BE2C (cell line): ENCODE measurements at regions not wholly inside any gene's neighbourhood (a gene's known extent, or its start where the extent isn't known, plus 50 kb on each side); places are given as distances from the start of the nearest gene placed in this dataset.

Source experiments
- DNase-seq: peaks from one replicate; pipeline ENCODE4 v3.0.0-alpha.2; 2020
- H3K27me3 ChIP-seq: fragments of 250-450 bp; sonication (Bioruptor Pico); 2 replicates; pipeline ENCODE4 v1.5.1; 2020; ENCODE audit warnings: mild to moderate bottlenecking
- H3K36me3 ChIP-seq: fragments of 250-450 bp; sonication (Bioruptor Pico); 2 replicates; pipeline ENCODE4 v1.5.1; 2020; ENCODE audit warnings: mild to moderate bottlenecking
- H3K4me1 ChIP-seq: fragments of 250-450 bp; sonication (Bioruptor Pico); 2 replicates; pipeline ENCODE4 v1.5.1; 2020
- H3K4me3 ChIP-seq: 2 replicates; pipeline ENCODE4 v1.5.1; 2011; ENCODE audit warnings: low read depth, low read length
- H3K9me3 ChIP-seq: fragments of 250-450 bp; sonication (Bioruptor Pico); 2 replicates; pipeline ENCODE4 v1.5.1; 2020
- TF ChIP-seq, protein P1 (sequence below): IDR thresholded peaks from 2 replicates; pipeline ENCODE4 v1.5.1; 2012; ENCODE audit warnings: mild to moderate bottlenecking, low read depth, low read length

DNA sequence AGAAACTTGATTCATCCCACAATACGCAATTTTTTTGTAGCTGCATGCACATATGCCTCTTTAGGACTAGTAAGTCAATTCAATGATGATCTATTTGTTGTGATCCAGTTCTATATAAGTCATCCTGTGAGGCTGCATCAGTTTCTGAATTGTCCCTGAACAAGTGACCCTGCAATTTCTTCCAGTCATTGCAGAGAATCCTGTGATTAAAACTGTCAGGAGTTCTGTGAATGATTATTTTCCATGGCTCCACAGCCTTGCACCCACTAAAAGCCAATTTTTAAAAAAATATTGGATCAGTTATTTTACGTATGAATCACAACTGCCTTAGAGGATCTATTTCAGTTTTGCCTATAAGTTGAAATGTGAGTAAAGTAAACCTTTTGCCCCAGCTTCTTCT, 1585.0 kb upstream of the ACVR2A start:
- Histone ChIP-seq H3K4me3 (no peak overlapping the region), H3K4me1 (no peaks in the 10 kb centered on the region), H3K9me3 (no peaks in the 10 kb centered on the region), H3K27me3 (no peaks in the 10 kb centered on the region), H3K36me3 (no peaks in the 10 kb centered on the region)
- DNase-seq: no peak
- TF ChIP-seq, protein P1, sequence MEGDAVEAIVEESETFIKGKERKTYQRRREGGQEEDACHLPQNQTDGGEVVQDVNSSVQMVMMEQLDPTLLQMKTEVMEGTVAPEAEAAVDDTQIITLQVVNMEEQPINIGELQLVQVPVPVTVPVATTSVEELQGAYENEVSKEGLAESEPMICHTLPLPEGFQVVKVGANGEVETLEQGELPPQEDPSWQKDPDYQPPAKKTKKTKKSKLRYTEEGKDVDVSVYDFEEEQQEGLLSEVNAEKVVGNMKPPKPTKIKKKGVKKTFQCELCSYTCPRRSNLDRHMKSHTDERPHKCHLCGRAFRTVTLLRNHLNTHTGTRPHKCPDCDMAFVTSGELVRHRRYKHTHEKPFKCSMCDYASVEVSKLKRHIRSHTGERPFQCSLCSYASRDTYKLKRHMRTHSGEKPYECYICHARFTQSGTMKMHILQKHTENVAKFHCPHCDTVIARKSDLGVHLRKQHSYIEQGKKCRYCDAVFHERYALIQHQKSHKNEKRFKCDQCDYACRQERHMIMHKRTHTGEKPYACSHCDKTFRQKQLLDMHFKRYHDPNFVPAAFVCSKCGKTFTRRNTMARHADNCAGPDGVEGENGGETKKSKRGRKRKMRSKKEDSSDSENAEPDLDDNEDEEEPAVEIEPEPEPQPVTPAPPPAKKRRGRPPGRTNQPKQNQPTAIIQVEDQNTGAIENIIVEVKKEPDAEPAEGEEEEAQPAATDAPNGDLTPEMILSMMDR: no peak

DNA sequence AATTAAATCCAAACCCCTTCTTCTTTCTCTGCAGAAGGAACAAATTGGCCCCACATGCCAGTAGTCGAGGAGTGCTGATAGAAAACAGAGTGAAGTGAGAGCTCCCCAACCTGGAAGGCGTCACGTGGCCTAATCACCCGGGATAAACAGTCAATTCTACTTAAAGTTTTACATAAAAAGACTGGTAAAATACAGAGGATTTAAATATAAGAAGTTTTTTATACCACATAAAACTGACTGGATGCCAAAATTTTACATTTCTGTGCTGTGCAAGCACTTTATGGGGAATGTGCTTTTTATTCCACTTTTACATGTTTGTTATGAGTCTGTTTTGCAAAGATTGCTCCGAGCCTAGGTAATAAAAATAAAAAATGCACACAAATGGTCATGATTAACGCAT, 1586.8 kb upstream of the ACVR2A start:
- TF ChIP-seq, protein P1: no peak
- H3K27me3 ChIP-seq: no peaks in the 10 kb centered on the region

DNA sequence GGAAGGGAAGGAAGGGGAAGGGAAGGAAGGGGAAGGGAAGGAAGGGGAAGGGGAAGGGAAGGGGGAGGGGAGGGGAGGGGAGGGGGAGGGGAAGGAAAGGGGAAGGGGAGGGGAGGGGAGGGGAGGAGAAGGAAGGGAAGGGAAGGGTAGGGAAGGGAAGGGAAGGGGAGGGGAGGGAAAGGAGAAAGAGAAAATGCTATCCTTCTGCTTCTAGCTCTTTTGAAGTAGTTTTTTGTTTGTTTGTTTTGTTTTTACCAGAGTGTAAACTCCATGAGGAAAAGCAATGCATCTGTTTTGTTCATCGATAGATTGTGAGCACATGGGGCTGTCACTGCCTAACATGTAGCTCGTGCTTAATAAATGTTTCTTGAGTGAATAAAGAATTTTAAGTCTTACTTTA, 1592.7 kb upstream of the ACVR2A start:
- H3K36me3 ChIP-seq: no peaks in the 10 kb centered on the region
- TF ChIP-seq, protein P1: no peak
- H3K9me3 ChIP-seq: no peaks in the 10 kb centered on the region
- H3K4me3 ChIP-seq: no peak overlapping the region
- no peaks in the 10 kb centered on the region for H3K27me3 ChIP-seq
- no peak for DNase-seq
- H3K4me1 ChIP-seq: no peaks in the 10 kb centered on the region

More for the DNA sequence above, 1586.8 kb upstream of the ACVR2A start:
- no peak for DNase-seq
- H3K4me1 ChIP-seq: no peaks in the 10 kb centered on the region
- no peak overlapping the region for H3K4me3 ChIP-seq
- H3K9me3 ChIP-seq: no peaks in the 10 kb centered on the region
- H3K36me3 ChIP-seq: no peaks in the 10 kb centered on the region

DNA sequence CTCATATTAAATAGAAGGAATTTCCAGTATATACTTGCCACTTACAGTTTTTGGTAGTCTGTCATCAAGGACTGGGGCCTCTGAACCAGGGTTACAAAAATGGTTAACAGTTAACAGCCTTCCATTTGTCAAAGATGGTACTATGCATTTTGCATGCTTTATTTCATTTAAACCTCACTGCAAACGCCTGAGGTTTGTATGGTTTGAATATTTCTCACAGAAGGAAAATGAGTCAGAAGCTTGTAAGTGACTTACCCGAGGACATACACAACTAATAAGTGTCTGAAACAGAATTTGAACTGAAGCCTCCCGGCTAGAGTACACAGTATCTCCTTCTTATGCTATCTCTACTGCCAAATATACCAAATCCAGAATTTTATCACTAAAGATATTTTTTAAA, 1593.5 kb upstream of the ACVR2A start:
- H3K36me3 ChIP-seq: no peaks in the 10 kb centered on the region
- H3K4me3 ChIP-seq: no peak overlapping the region
- H3K4me1 ChIP-seq: no peaks in the 10 kb centered on the region
- no peak for DNase-seq
- H3K9me3 ChIP-seq: no peaks in the 10 kb centered on the region
- TF ChIP-seq, protein P1: no peak
- no peaks in the 10 kb centered on the region for H3K27me3 ChIP-seq

DNA sequence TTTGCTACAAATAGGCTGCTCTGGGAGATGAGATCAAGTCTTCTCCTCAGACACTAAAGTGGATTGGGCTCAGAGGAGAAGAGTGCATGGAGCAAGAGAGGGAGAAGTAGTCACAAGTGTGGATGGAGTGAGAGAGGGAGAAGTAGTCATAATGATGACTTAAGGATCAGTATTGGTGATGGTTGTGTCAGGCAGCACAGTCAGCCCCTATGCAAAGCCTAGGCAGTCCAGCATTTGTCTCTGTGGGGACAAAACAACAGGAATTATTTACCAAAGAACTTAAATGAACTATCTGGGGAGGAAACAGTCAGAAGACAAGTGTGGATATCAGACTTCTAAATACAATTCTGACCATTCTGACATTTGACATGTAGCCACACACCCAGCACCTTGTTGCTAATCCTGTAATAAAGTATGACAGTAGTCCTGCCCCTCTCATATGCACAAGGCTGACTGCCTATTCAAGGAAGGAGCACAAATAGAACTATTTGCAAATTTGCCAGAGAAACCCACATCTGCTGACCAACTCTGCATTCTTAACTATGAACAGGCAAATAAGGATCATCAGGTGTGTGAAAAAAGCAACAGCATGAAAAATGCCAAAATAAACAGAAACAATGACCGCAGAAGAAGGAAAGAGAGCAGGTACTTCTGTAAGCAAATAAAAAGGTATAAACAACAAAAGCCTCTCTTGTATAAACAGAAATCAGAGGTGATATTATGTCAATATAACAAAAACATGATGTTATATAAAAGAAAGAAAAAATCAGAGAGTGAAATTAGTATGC, 1597.9 kb upstream of the ACVR2A start:
- H3K4me3 ChIP-seq: no peak overlapping the region
- TF ChIP-seq, protein P1: no peak
- no peaks in the 10 kb centered on the region for H3K9me3 ChIP-seq
- H3K4me1 ChIP-seq: no peaks in the 10 kb centered on the region
- H3K36me3 ChIP-seq: no peaks in the 10 kb centered on the region
- no peak for DNase-seq
- no peaks in the 10 kb centered on the region for H3K27me3 ChIP-seq

DNA sequence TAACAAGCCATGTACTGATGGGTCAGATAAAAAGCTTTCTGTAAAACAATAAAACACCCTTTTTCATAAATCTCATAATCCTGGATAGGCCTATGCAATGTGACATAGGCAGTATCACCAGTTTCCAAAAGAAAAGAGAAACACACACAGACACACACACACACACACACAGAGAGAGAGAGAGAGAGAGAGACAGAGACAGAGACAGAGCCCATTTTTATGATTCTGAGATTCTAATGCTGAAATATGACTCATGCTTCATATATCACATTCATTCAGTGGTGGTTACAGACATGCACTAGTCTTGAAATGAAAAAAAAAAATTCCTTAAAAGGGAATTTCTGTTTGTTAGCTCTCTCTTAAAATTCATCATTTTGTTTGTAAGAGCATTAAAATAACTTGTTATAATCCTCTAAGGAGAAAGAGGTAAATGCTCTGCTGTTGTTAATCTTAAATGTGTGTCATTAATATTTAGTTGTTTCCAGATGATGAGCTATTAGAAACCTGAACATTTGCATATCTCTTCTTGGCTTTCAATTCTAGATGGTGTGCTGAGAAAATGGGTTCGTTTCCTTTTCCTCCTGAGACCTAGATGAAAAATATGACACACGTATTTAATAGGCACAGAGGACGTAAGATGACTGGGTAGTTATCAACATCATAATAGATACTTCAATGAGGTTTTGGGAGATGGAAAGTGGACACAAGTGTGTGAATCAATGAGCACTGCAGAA, 1598.7 kb upstream of the ACVR2A start:
- no peak overlapping the region for H3K4me3 ChIP-seq
- H3K27me3 ChIP-seq: no peaks in the 10 kb centered on the region
- TF ChIP-seq, protein P1: no peak
- no peaks in the 10 kb centered on the region for H3K4me1 ChIP-seq
- no peak for DNase-seq
- H3K36me3 ChIP-seq: no peaks in the 10 kb centered on the region
- H3K9me3 ChIP-seq: no peaks in the 10 kb centered on the region
